H1 (cell line): ENCODE measurements at regions not wholly inside any gene's neighbourhood (a gene's known extent, or its start where the extent isn't known, plus 50 kb on each side); places are given as distances from the start of the nearest gene placed in this dataset.

ENCODE experiments used
- CTCF ChIA-PET: fragments of 300-600 bp; sonication (Branson Sonifier 250); formaldehyde crosslinking; loops from one replicate; lab custom pipeline; 2021; ENCODE audit not compliant: partially characterized antibody; lab: Charles Lee
- POLR2A ChIA-PET: fragments of 300-600 bp; sonication (Branson Sonifier 250); formaldehyde crosslinking; loops from one replicate; lab custom pipeline; 2021; ENCODE audit warnings: inconsistent platforms; ENCODE audit not compliant: partially characterized antibody; lab: Charles Lee
- DNase-seq, 2 experiments: peaks; one replicate each; pipeline versions ENCODE4 v3.0.0 to v3.0.0-alpha.2; 2010 to 2022; ENCODE audit warnings: low spot score in 2 of 2, low read depth in 1 of 2, mixed read lengths in 1 of 2
- FAIRE-seq: peaks from 2 replicates; lab custom pipeline; 2011; peaks lifted over from hg19 to GRCh38; lab: Jason Lieb, UNC
- H2AFZ ChIP-seq: 2 replicates; pipeline ENCODE4 v1.8.1; 2012; ENCODE audit warnings: low read length, inconsistent platforms
- H2AK5ac ChIP-seq: 2 replicates; pipeline ENCODE4 v1.6.1; 2013; ENCODE audit warnings: low read depth, low read length
- H2BK120ac ChIP-seq: replicated peaks from 2 replicates; pipeline ENCODE3; 2013; ENCODE audit warnings: low read depth, low read length, inconsistent platforms
- H2BK12ac ChIP-seq: 2 replicates; pipeline ENCODE4 v1.6.1; 2013; ENCODE audit warnings: low read depth, low read length
- H2BK15ac ChIP-seq: 2 replicates; pipeline ENCODE4 v1.6.1; 2013; ENCODE audit warnings: low read length
- H2BK20ac ChIP-seq: 2 replicates; pipeline ENCODE4 v1.6.1; 2013; ENCODE audit warnings: low read length
- H2BK5ac ChIP-seq: 2 replicates; pipeline ENCODE4 v1.6.1; 2013; ENCODE audit warnings: low read depth, low read length
- H3K14ac ChIP-seq: 2 replicates; pipeline ENCODE4 v1.6.1; 2013; ENCODE audit warnings: inconsistent platforms; ENCODE audit not compliant: insufficient read length
- H3K18ac ChIP-seq: 2 replicates; pipeline ENCODE4 v1.6.1; 2013; ENCODE audit warnings: low read length; ENCODE audit errors: extremely low read depth
- H3K23ac ChIP-seq: 2 replicates; pipeline ENCODE4 v1.6.1; 2013; ENCODE audit warnings: inconsistent platforms; ENCODE audit not compliant: insufficient read length
- H3K23me2 ChIP-seq: 2 replicates; pipeline ENCODE4 v1.6.1; 2013; ENCODE audit warnings: low read depth, low read length
- H3K27ac ChIP-seq: 2 replicates; pipeline ENCODE4 v1.6.1; 2011; ENCODE audit warnings: low read depth, low read length, inconsistent platforms
- H3K27me3 ChIP-seq, 4 experiments: replicated peaks in 1 of 4; 1 replicate in 1 of 4; 2 replicates in 3 of 4; pipeline versions ENCODE4 v1.6.1 to v1.8.1; 2011 to 2013; ENCODE audit warnings: low read length in 3 of 4, mild to moderate bottlenecking in 3 of 4, inconsistent platforms in 2 of 4, mixed read lengths in 2 of 4, moderate library complexity in 1 of 4; ENCODE audit not compliant: control insufficient read depth in 3 of 4, insufficient read depth in 3 of 4; ENCODE audit errors: extremely low read depth in 1 of 4
- H3K36me3 ChIP-seq, 4 experiments: 2 replicates each; pipeline versions ENCODE4 v1.6.1 to v1.8.1; 2011 to 2013; ENCODE audit warnings: mild to moderate bottlenecking in 4 of 4, low read length in 3 of 4, moderate library complexity in 2 of 4, control low read depth in 1 of 4, inconsistent platforms in 1 of 4; ENCODE audit not compliant: insufficient read depth in 4 of 4, control insufficient read depth in 2 of 4
- H3K4ac ChIP-seq: replicated peaks from 2 replicates; pipeline ENCODE3; 2013; ENCODE audit warnings: low read length, low read depth, mixed read lengths, inconsistent platforms; ENCODE audit not compliant: insufficient read length
- H3K4me1 ChIP-seq, 4 experiments: replicated peaks in 1 of 4; 1 replicate in 1 of 4; 2 replicates in 3 of 4; pipeline versions ENCODE4 v1.6.1 to v1.8.1; 2011 to 2013; ENCODE audit warnings: low read length in 3 of 4, inconsistent platforms in 2 of 4, mixed read lengths in 1 of 4; ENCODE audit not compliant: insufficient read depth in 4 of 4, control insufficient read depth in 3 of 4
- H3K4me2 ChIP-seq, 2 experiments: 2 replicates each; pipeline versions ENCODE4 v1.6.1 to v1.8.1; 2011 to 2013; ENCODE audit warnings: low read depth in 2 of 2, low read length in 2 of 2, control low read depth in 1 of 2, inconsistent platforms in 1 of 2, mild to moderate bottlenecking in 1 of 2; ENCODE audit not compliant: insufficient read depth in 1 of 2
- H3K4me3 ChIP-seq, 4 experiments: fragments of 200-600, 300-600 bp in 1 of 4; sonication (generic), shearing (Covaris generic), sonication (Bioruptor Twin) in 1 of 4; 2 replicates each; pipeline versions ENCODE4 v1.5.1 to v1.8.1; 2011 to 2016; ENCODE audit warnings: low read length in 4 of 4, low read depth in 3 of 4, control low read depth in 2 of 4, inconsistent platforms in 2 of 4, mild to moderate bottlenecking in 2 of 4, mixed read lengths in 1 of 4, moderate library complexity in 1 of 4; ENCODE audit not compliant: insufficient read depth in 2 of 4; ENCODE audit errors: extremely low read depth in 1 of 4
- H3K56ac ChIP-seq: replicated peaks from 2 replicates; pipeline ENCODE3; 2013; ENCODE audit warnings: low read depth, mild to moderate bottlenecking, mixed read lengths, low read length, inconsistent platforms; ENCODE audit not compliant: insufficient read length
- H3K79me1 ChIP-seq: 2 replicates; pipeline ENCODE4 v1.6.1; 2013; ENCODE audit warnings: low read depth, low read length, control low read depth
- H3K79me2 ChIP-seq, 2 experiments: 2 replicates each; pipeline versions ENCODE4 v1.6.1 to v1.8.1; 2012 to 2013; ENCODE audit warnings: low read length in 2 of 2, mild to moderate bottlenecking in 2 of 2, inconsistent platforms in 1 of 2; ENCODE audit not compliant: insufficient read depth in 2 of 2, control insufficient read depth in 1 of 2
- H3K9ac ChIP-seq, 4 experiments: replicated peaks in 1 of 4; 1 replicate in 1 of 4; 2 replicates in 3 of 4; pipeline versions ENCODE4 v1.6.1 to v1.8.1; 2011 to 2013; ENCODE audit warnings: low read depth in 3 of 4, low read length in 3 of 4, control low read depth in 2 of 4, mild to moderate bottlenecking in 2 of 4, moderate library complexity in 2 of 4, inconsistent platforms in 1 of 4; ENCODE audit errors: extremely low read depth in 1 of 4
- H3K9me3 ChIP-seq, 2 experiments: 2 replicates each; pipeline versions ENCODE4 v1.6.1 to v1.8.1; 2012 to 2013; ENCODE audit warnings: mild to moderate bottlenecking in 2 of 2, moderate library complexity in 2 of 2, control low read depth in 1 of 2, inconsistent platforms in 1 of 2, low read depth in 1 of 2, low read length in 1 of 2, mixed read lengths in 1 of 2; ENCODE audit not compliant: insufficient read depth in 2 of 2
- H4K20me1 ChIP-seq, 2 experiments: replicated peaks in 1 of 2; 2 replicates each; pipeline versions ENCODE3 to v1.8.1; 2011 to 2013; ENCODE audit warnings: inconsistent platforms in 2 of 2, low read length in 2 of 2, mild to moderate bottlenecking in 1 of 2; ENCODE audit not compliant: insufficient read depth in 2 of 2, control insufficient read depth in 1 of 2
- H4K5ac ChIP-seq: 2 replicates; pipeline ENCODE4 v1.6.1; 2013; ENCODE audit warnings: low read length, low read depth, mixed read lengths, inconsistent platforms; ENCODE audit not compliant: insufficient read length
- H4K8ac ChIP-seq: 2 replicates; pipeline ENCODE4 v1.8.0; 2013; ENCODE audit warnings: mild to moderate bottlenecking, moderate library complexity, low read length, inconsistent platforms; ENCODE audit not compliant: insufficient read depth; ENCODE audit errors: extremely low read depth
- H4K91ac ChIP-seq: replicated peaks from 2 replicates; pipeline ENCODE3; 2013; ENCODE audit warnings: low read length, mixed read lengths, inconsistent platforms; ENCODE audit not compliant: insufficient read length
- WGBS, 2 experiments: shearing (Covaris generic) in 1 of 2; methylation state at CpG; one replicate each; pipeline versions ENCODE4 v1.1.6 to v1.1.7; 2013 to 2015; ENCODE audit warnings: low lambda C conversion rate in 2 of 2, mixed read lengths in 2 of 2, inconsistent platforms in 1 of 2, low coverage in 1 of 2, missing lambda C conversion rate in 1 of 2; ENCODE audit not compliant: insufficient replicate concordance in 2 of 2, insufficient coverage in 1 of 2, insufficient read length in 1 of 2; ENCODE audit errors: extremely low coverage in 1 of 2, missing lambda C conversion rate in 1 of 2; 5-methylcytosine and 5-hydroxymethylcytosine counted together
- TF ChIP-seq, protein P1 (sequence below), 3 experiments: IDR thresholded peaks; 1 replicate in 2 of 3; 2 replicates in 1 of 3; pipeline versions ENCODE4 v1.5.1 to v1.6.1; 2011; ENCODE audit warnings: low read length in 3 of 3, mild to moderate bottlenecking in 3 of 3, inconsistent platforms in 2 of 3, low read depth in 1 of 3, moderate library complexity in 1 of 3; ENCODE audit not compliant: insufficient read depth in 1 of 3; ENCODE audit errors: control extremely low read depth in 1 of 3

GRCh38 chr7:132024290-132024689, 467.9 kb upstream of the PODXL start:
- H2BK15ac ChIP-seq, result no peak overlapping the region
- no peaks in the 10 kb centered on the region for H3K4me1 ChIP-seq
- no peak overlapping the region for H3K27ac ChIP-seq
- no peak overlapping the region for H4K8ac ChIP-seq
- no peak overlapping the region for H2AFZ ChIP-seq
- H3K9me3 ChIP-seq, result no peaks in the 10 kb centered on the region
- H4K20me1 ChIP-seq, result no peaks in the 10 kb centered on the region
- H3K9ac ChIP-seq, result no peak overlapping the region
- no peak overlapping the region for H4K5ac ChIP-seq
- H3K79me1 ChIP-seq, result no peaks in the 10 kb centered on the region
- H3K4me2 ChIP-seq, result no peak overlapping the region
- FAIRE-seq, result no peak
- H3K27me3 ChIP-seq, result no peaks in the 10 kb centered on the region
- H2BK12ac ChIP-seq, result no peak overlapping the region
- peaks cover 2% of the 10 kb centered on the region; the same call in 1 of the 2 replicates for H3K23me2 ChIP-seq
- H3K4me3 ChIP-seq, result no peak overlapping the region
- no peak overlapping the region for H3K14ac ChIP-seq
- H3K18ac ChIP-seq, result no peak overlapping the region
- no peak overlapping the region for H2BK5ac ChIP-seq
- no peak overlapping the region for H2BK120ac ChIP-seq
- no peak overlapping the region for H4K91ac ChIP-seq
- no peaks in the 10 kb centered on the region for H3K36me3 ChIP-seq
- H2BK20ac ChIP-seq, result no peak overlapping the region
- ChIA-PET CTCF (interaction anchor here (1.2 kb wide), 1 partner anchor 49 kb away, joined by 3 read pairs; no protein-coding TSS in a partner anchor), POLR2A (no interaction called here)
- H2AK5ac ChIP-seq, result no peak overlapping the region
- no peak for DNase-seq
- H3K79me2 ChIP-seq, result no peaks in the 10 kb centered on the region
- TF ChIP-seq, protein P1, sequence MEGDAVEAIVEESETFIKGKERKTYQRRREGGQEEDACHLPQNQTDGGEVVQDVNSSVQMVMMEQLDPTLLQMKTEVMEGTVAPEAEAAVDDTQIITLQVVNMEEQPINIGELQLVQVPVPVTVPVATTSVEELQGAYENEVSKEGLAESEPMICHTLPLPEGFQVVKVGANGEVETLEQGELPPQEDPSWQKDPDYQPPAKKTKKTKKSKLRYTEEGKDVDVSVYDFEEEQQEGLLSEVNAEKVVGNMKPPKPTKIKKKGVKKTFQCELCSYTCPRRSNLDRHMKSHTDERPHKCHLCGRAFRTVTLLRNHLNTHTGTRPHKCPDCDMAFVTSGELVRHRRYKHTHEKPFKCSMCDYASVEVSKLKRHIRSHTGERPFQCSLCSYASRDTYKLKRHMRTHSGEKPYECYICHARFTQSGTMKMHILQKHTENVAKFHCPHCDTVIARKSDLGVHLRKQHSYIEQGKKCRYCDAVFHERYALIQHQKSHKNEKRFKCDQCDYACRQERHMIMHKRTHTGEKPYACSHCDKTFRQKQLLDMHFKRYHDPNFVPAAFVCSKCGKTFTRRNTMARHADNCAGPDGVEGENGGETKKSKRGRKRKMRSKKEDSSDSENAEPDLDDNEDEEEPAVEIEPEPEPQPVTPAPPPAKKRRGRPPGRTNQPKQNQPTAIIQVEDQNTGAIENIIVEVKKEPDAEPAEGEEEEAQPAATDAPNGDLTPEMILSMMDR (IDR thresholded peaks at IDR 0.05; ENCODE audit: control extremely low read depth in 1 of 3, insufficient read depth in 1 of 3, low read depth in 1 of 3, low read length in 3 of 3), result no peak
- WGBS, 2 experiments, result 90% methylated on average over 6 of the region's 6 CpGs; no CpG with 5 or more reads in 1 of the 2 experiments
- H3K4ac ChIP-seq, result no peak overlapping the region
- H3K23ac ChIP-seq, result no peak overlapping the region
- H3K56ac ChIP-seq, result no peak overlapping the region
